ENCODE measurements at regions not wholly inside any gene's neighbourhood (a gene's known extent, or its start where the extent isn't known, plus 50 kb on each side); places are given as distances from the start of the nearest gene placed in this dataset.

DNA sequence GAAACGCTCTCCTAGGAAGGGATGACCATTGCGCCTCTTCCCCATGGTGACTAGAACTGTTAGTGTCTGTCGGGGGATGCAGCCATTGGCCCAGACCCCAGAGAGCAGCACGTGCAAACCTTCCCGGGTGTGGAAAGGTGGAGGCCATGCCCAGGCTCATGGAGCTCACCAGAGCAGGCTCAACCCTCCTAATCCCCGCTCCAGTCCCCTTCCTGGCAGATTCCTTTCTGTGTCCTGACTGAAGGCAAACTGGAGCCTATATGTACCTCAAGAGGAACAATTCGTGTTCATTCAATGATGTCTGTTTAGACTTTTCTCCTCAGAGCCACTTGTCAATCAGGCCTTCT lies 94.4 kb downstream of the RHOB start:
- TF ChIP-seq, protein P1, sequence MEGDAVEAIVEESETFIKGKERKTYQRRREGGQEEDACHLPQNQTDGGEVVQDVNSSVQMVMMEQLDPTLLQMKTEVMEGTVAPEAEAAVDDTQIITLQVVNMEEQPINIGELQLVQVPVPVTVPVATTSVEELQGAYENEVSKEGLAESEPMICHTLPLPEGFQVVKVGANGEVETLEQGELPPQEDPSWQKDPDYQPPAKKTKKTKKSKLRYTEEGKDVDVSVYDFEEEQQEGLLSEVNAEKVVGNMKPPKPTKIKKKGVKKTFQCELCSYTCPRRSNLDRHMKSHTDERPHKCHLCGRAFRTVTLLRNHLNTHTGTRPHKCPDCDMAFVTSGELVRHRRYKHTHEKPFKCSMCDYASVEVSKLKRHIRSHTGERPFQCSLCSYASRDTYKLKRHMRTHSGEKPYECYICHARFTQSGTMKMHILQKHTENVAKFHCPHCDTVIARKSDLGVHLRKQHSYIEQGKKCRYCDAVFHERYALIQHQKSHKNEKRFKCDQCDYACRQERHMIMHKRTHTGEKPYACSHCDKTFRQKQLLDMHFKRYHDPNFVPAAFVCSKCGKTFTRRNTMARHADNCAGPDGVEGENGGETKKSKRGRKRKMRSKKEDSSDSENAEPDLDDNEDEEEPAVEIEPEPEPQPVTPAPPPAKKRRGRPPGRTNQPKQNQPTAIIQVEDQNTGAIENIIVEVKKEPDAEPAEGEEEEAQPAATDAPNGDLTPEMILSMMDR (IDR thresholded peaks at IDR 0.05), result no peak
- TF ChIP-seq POLR2A (IDR thresholded peaks at IDR 0.05), result no peak

Data from thyroid gland (tissue), 4 donors.